Transverse colon (tissue), 3 donors: ENCODE measurements at regions not wholly inside any gene's neighbourhood (a gene's known extent, or its start where the extent isn't known, plus 50 kb on each side); places are given as distances from the start of the nearest gene placed in this dataset.

ENCODE experiments used
- CTCF ChIP-seq, 5 experiments: fragments of 200-600 bp in 3 of 5; fragments of 450-650 bp in 2 of 5; sonication (generic) in 3 of 5; IDR thresholded peaks; 1 replicate in 2 of 5; 2 replicates in 3 of 5; pipeline ENCODE4 v1.5.1; 2016 to 2017; ENCODE audit warnings: antibody characterized with exemption in 5 of 5, inconsistent platforms in 3 of 5, mild to moderate bottlenecking in 2 of 5, moderate library complexity in 1 of 5
- EP300 ChIP-seq: sonication (generic); formaldehyde crosslinking; IDR thresholded peaks from one replicate; pipeline ENCODE4 v1.6.1; 2017; ENCODE audit warnings: antibody characterized with exemption, low read depth
- POLR2A ChIP-seq: fragments of 450-650 bp; IDR thresholded peaks from one replicate; pipeline ENCODE4 v1.6.1; 2016; ENCODE audit warnings: antibody characterized with exemption, mild to moderate bottlenecking, moderate library complexity

GRCh38 chr11:93903989-93904388, 53.6 kb upstream of the VSTM5 start:
- no peak for TF ChIP-seq EP300
- no peak for TF ChIP-seq POLR2A
- TF ChIP-seq CTCF (IDR thresholded peaks at IDR 0.05) = no peak
